NK-92 (cell line): ENCODE measurements at regions not wholly inside any gene's neighbourhood (a gene's known extent, or its start where the extent isn't known, plus 50 kb on each side); places are given as distances from the start of the nearest gene placed in this dataset.
"Not testable (repeated sequence)": the region's sequence is repeated elsewhere in the genome, so short reads cannot be mapped to it uniquely, and the experiment has no call there.

Source experiments
- DNase-seq: peaks from one replicate; lab custom pipeline; 2025; ENCODE audit not compliant: unreplicated experiment; lab: John Stamatoyannopoulos, UW

- no peak for DNase-seq
These were observed 183.3 kb upstream of the SYNPR start for GRCh38 chr3:63094642-63095408.

GRCh38 chr3:63096248-63097058, 181.7 kb upstream of the SYNPR start:
- DNase-seq, result no peak

GRCh38 chr3:63097396-63097795, 180.7 kb upstream of the SYNPR start:
- no peak for DNase-seq

- no peak for DNase-seq
These were observed 161.2 kb upstream of the SYNPR start for GRCh38 chr3:63116922-63117321.

GRCh38 chr3:63124090-63124489, 154.0 kb upstream of the SYNPR start:
- no peak for DNase-seq

- no peak for DNase-seq
These were observed 151.6 kb upstream of the SYNPR start for GRCh38 chr3:63126530-63126929.

- no peak for DNase-seq
These were observed 149.7 kb upstream of the SYNPR start for GRCh38 chr3:63128380-63128779.

GRCh38 chr3:63130625-63131024, 147.5 kb upstream of the SYNPR start:
- DNase-seq, result no peak

- no peak for DNase-seq
These were observed 145.5 kb upstream of the SYNPR start for GRCh38 chr3:63132461-63133250.

GRCh38 chr3:63135367-63135766, 142.7 kb upstream of the SYNPR start:
- DNase-seq, result no peak

GRCh38 chr3:63136249-63136648, 141.9 kb upstream of the SYNPR start:
- not testable (repeated sequence) for DNase-seq

GRCh38 chr3:63142681-63143080, 135.4 kb upstream of the SYNPR start:
- DNase-seq, result no peak

GRCh38 chr3:63146154-63146553, 132.0 kb upstream of the SYNPR start:
- no peak for DNase-seq

GRCh38 chr3:63150880-63151279, 127.2 kb upstream of the SYNPR start:
- no peak for DNase-seq

GRCh38 chr3:63151897-63152296, 126.2 kb upstream of the SYNPR start:
- no peak for DNase-seq

GRCh38 chr3:63159764-63160163, 118.3 kb upstream of the SYNPR start:
- no peak for DNase-seq

- no peak for DNase-seq
These were observed 111.0 kb upstream of the SYNPR start for GRCh38 chr3:63167113-63167512.

GRCh38 chr3:63168179-63168578, 109.9 kb upstream of the SYNPR start:
- DNase-seq, result no peak

- no peak for DNase-seq
These were observed 98.1 kb upstream of the SYNPR start for GRCh38 chr3:63179862-63180522.

- DNase-seq, result no peak
These were observed 85.9 kb upstream of the SYNPR start for GRCh38 chr3:63192248-63192647.

GRCh38 chr3:63193647-63194046, 84.5 kb upstream of the SYNPR start:
- DNase-seq, result no peak
